DMS114 treated with DMSO at 0.1 percent for 48 hours (cell line): ENCODE measurements at regions not wholly inside any gene's neighbourhood (a gene's known extent, or its start where the extent isn't known, plus 50 kb on each side); places are given as distances from the start of the nearest gene placed in this dataset.
"Not testable (repeated sequence)": the region's sequence is repeated elsewhere in the genome, so short reads cannot be mapped to it uniquely, and the experiment has no call there.

Experiments
- DNase-seq: peaks from one replicate; lab custom pipeline; 2025; ENCODE audit not compliant: unreplicated experiment; lab: John Stamatoyannopoulos, UW

- no peak for DNase-seq
Measured at GRCh38 chr4:179601671-179602070, 2159.4 kb upstream of the AGA start.

DNA sequence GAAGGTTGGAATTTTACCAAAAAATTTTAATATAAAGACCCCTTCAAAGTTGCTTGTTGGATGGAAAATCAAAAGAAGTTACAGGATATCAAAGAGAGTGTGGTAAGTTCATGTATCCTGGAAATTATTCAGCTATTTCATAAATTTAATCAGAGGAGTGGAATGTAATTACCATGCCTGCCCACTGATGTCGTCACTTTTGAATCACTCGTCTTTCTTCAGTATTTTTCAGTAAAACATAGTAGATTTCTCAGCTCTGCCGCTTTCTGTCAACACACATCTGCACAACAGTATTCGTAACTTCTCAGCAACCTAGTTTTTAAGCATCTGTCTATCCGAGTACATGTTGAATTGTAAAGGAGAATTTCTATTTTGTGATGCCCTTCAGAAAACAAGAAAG is 2163.0 kb upstream of the AGA start:
- DNase-seq: no peak

GRCh38 chr4:179607003-179607402 is 2164.8 kb upstream of the AGA start:
- no peak for DNase-seq

DNA sequence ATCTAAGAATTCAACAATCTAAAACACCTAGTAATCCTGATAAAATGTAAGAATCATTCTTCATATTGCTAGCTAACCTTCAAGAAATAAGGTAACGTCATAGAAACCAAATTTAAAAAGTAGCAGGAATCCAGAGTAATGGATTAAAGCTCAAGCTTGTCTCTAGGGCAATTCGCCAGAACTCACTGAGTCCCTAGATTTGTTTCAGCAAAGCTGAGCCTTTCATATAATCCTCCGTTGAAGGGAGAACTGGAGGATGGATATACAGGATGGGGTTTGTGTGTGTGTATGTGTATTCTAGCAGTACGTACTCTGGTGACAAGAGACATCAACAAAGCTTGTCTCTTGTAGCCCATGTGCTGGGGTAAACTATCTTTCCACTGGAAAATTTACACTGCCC is 2173.5 kb upstream of the AGA start:
- DNase-seq: no peak

DNA sequence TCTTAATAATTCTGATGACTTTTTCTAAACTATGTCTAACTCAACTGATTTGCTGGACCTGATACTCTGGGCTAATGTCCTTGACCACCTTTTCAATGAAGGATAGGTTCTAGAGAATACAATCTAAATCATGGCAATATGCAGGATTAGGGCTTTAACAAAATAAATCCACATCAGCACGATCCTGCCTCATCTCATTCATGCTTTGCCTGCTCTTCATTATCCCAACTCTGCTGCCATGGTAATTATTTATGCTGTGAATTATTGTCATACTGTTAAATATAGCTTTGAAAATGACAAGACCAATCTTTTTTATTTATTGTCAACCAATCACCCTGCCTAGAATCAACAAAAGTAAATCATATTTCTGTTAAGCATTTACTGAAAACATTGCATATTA is 2176.7 kb upstream of the AGA start:
- DNase-seq: no peak

DNA sequence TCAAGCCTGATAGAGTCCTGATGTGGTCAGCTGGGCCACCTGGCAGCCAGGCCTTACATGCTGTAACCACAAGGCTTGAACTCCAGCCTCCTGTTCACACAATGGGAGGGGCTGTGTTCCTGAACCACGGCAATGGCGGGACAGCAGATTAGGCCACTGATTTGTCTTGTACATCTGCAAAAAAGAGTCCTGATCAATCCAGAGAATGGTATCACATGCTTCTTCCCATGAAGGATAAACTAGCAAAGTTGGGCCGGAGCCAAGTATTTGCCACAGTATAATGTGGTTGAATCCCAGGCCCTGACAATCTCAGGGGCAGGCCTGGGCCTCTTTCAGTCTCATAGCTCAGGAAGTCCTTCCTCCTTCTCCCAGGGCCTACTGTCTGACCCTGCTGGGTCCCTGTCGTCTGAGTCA is 2182.5 kb upstream of the AGA start:
- no peak for DNase-seq

GRCh38 chr4:179625406-179625805 is 2183.2 kb upstream of the AGA start:
- DNase-seq: no peak

DNA sequence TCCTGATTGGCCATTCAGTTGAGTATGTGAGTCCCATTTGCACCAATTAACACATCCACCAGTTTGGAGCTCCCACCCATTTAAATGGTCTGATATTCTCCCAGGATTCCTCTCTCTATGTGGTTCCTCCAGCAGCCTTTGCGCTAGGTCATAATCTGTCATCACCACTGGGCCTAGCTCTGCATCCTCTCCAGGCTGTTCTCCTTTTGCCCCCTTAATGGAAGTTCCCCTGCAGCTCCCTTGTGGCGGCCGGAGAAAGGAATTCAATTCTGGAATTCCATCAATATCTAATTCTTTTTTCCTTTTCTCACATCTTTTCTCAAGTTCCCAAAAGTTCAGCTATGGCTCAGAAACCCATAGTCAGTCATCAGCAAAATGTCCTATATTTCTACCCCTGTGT is 2184.4 kb upstream of the AGA start:
- DNase-seq: no peak

DNA sequence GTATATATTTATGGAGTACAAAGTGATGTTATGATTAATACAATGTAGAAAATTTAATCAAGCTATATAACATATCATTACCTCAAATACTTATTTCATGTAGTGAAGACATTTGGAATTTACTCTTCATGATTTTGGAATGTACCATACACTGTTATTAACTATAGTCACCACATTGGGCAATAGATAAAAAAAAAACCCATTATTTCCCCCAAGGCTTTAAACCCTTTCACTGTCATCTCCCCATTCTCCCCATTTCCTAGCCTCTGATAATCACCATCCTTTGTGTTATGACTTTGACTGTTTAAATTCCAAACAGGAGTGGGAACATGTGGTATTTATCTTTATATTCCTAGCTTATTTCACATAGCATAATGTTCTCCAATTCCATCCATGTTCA is 2189.1 kb upstream of the AGA start:
- no peak for DNase-seq

- no peak for DNase-seq
Measured at GRCh38 chr4:179634862-179635261, 2192.6 kb upstream of the AGA start.

- DNase-seq: no peak
Measured at GRCh38 chr4:179662522-179662921, 2220.3 kb upstream of the AGA start.

DNA sequence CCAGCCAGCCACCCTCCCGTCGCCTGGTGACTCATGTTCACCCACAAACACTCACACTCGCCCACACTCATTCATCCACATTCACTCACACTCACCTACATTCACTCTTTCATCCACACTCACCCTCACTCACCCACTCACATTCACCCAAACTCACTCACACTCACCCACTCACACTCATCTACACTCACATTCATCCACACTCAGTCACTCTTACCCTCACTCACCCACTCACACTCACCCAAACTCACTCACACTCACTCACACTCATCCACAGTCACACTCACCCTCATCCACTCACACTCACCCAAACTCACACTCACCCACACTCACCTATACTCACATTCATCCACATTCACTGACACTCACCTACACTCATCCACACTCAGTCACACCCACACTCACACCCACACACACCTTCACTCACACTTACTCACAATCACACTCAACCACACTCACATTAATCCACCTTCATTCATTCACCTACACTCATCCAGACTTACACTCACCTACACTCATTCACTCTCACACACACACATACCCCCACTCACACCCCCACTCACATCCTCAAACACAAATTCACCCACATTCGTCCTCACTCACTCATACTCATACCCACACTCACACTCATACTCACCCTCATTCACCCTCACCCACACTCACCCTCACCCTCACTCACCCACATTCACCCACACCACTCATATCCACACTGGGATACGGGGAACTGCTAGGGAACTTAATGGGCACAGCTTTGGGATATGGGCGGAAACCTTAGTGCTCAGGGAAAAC is 2221.6 kb upstream of the AGA start:
- DNase-seq: no peak

GRCh38 chr4:179664430-179665027 is 2222.3 kb upstream of the AGA start:
- DNase-seq: no peak

GRCh38 chr4:179666226-179666625 is 2224.0 kb upstream of the AGA start:
- no peak for DNase-seq

GRCh38 chr4:179671609-179672008 is 2229.4 kb upstream of the AGA start:
- no peak for DNase-seq

GRCh38 chr4:179678093-179678814 is 2236.0 kb upstream of the AGA start:
- no peak for DNase-seq

DNA sequence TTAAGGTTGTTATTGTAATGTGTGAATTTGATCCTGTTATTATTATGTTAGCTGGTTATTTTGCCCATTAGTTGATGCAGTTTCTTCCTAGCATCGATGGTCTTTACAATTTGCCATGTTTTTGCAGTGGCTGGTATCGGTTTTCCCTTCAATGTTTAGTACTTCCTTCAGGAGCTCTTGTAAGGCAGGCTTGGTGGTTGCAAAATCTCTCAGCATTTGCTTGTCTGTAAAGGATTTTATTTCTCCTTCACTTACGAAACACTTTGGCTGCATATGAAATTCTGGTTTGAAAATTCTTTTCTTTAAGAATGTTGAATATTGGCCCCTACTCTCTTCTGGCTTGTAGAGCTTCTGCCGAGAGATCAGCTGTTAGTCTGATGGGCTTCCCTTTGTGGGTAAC is 2241.4 kb upstream of the AGA start:
- not testable (repeated sequence) for DNase-seq

DNA sequence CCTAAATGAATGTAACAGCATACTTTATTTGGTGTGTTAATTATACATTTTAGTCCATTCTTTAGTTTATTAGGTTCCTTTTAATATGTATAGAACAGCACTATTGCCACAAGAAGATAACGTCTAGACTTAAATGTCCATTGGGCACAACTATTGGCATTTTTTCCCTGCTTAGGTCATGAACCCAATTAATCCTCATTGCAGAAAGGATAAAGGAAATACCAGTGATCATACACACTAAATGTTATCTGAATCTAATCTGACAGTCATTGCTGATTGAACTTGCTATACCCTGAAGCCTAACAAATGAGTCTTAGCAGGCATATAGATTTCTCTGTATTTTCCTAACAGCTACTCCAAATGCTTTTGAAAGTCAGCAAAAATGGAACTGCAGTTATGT is 2250.0 kb upstream of the AGA start:
- DNase-seq: no peak

DNA sequence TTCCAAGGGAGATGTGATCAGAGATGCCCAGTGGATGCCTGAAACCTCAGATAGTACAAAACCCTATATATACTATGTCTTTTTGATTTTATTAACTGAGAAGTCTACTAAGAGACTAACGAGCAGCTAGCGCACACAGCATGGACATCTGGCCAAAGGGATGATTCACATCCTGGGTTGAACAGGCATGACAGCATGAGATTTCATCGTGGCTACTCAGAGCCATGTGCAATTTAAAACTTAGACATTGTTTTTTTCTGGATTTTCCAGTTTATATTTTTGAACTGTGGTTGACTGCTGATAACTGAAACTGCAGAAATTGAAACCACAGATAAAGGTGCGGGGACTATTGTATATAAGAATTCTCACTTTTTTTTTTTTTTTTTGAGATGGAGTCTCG is 2252.9 kb upstream of the AGA start:
- no peak for DNase-seq

DNA sequence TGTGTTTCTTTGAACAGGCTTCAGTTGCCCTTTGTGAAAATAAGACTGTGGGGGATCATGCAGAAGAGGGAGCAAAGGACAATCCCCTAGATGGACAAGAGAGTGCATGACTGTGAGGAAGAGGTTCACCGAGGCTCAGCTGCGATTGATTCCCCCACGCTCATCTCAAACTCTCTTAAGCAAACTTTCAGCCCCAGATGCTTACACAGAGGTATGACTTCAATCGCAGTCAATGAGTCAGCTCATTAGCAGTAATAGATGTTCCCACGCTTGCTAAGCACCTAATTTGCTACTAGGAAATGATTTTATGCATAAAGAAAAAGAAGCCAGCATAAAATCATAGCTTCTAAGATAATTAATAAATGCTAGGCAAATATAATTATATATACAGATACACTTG is 2256.1 kb upstream of the AGA start:
- DNase-seq: no peak

- DNase-seq: no peak
Measured at GRCh38 chr4:179709961-179710624, 2267.9 kb upstream of the AGA start.
